ENCODE measurements at regions not wholly inside any gene's neighbourhood (a gene's known extent, or its start where the extent isn't known, plus 50 kb on each side); places are given as distances from the start of the nearest gene placed in this dataset.

- no peak for TF ChIP-seq CTCF (IDR thresholded peaks at IDR 0.05)
- no peak for TF ChIP-seq EZH2 (IDR thresholded peaks at IDR 0.05; ENCODE audit: borderline replicate concordance, insufficient read depth, low read depth, low read length, poor library complexity, severe bottlenecking)
Measured at GRCh38 chr2:19802086-19802841, 99.5 kb downstream of the TTC32 start.

All from B cell (primary cell).